ENCODE measurements at regions not wholly inside any gene's neighbourhood (a gene's known extent, or its start where the extent isn't known, plus 50 kb on each side); places are given as distances from the start of the nearest gene placed in this dataset.

DNA sequence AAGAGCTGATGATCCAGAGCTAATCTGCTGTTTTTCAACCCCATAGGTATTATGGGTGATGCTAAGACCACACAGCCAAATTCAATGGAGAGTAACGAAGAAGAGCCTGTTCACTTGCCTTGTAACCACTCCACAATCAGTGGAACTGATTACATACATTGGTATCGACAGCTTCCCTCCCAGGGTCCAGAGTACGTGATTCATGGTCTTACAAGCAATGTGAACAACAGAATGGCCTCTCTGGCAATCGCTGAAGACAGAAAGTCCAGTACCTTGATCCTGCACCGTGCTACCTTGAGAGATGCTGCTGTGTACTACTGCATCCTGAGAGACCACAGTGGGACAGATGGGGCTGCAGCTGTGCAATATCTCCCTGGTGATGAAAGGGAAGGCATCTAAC, 386.0 kb downstream of the DAD1 start:
- no peak for TF ChIP-seq CREB1 (IDR thresholded peaks at IDR 0.05)
- no peak for TF ChIP-seq RBBP5 (IDR thresholded peaks at IDR 0.05; ENCODE audit: borderline replicate concordance, low read depth, low read length)
- no peak for TF ChIP-seq POLR2A (IDR thresholded peaks at IDR 0.05; ENCODE audit: control extremely low read depth in 1 of 2, low read depth in 2 of 2, low read length in 2 of 2)
- no peak for TF ChIP-seq POLR2AphosphoS5 (IDR thresholded peaks at IDR 0.05; ENCODE audit: low read depth, low read length)
- no peak for TF ChIP-seq CHD2 (IDR thresholded peaks at IDR 0.05; ENCODE audit: low read length)
- no peak for TF ChIP-seq TEAD4 (IDR thresholded peaks at IDR 0.05; ENCODE audit: low read depth, low read length)
- TF ChIP-seq, protein P1, sequence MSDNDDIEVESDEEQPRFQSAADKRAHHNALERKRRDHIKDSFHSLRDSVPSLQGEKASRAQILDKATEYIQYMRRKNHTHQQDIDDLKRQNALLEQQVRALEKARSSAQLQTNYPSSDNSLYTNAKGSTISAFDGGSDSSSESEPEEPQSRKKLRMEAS (IDR thresholded peaks at IDR 0.05) = no peak
- no peak for TF ChIP-seq NANOG (IDR thresholded peaks at IDR 0.05; ENCODE audit: insufficient read depth, low read depth, low read length, poor library complexity, severe bottlenecking)
- TF ChIP-seq, protein P2, sequence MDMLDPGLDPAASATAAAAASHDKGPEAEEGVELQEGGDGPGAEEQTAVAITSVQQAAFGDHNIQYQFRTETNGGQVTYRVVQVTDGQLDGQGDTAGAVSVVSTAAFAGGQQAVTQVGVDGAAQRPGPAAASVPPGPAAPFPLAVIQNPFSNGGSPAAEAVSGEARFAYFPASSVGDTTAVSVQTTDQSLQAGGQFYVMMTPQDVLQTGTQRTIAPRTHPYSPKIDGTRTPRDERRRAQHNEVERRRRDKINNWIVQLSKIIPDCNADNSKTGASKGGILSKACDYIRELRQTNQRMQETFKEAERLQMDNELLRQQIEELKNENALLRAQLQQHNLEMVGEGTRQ (IDR thresholded peaks at IDR 0.05; ENCODE audit: low read length) = no peak
- TF ChIP-seq, protein P3, sequence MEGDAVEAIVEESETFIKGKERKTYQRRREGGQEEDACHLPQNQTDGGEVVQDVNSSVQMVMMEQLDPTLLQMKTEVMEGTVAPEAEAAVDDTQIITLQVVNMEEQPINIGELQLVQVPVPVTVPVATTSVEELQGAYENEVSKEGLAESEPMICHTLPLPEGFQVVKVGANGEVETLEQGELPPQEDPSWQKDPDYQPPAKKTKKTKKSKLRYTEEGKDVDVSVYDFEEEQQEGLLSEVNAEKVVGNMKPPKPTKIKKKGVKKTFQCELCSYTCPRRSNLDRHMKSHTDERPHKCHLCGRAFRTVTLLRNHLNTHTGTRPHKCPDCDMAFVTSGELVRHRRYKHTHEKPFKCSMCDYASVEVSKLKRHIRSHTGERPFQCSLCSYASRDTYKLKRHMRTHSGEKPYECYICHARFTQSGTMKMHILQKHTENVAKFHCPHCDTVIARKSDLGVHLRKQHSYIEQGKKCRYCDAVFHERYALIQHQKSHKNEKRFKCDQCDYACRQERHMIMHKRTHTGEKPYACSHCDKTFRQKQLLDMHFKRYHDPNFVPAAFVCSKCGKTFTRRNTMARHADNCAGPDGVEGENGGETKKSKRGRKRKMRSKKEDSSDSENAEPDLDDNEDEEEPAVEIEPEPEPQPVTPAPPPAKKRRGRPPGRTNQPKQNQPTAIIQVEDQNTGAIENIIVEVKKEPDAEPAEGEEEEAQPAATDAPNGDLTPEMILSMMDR (IDR thresholded peaks at IDR 0.05; ENCODE audit: control extremely low read depth in 1 of 3, insufficient read depth in 1 of 3, low read depth in 1 of 3, low read length in 3 of 3) = no peak
- TF ChIP-seq CEBPB (IDR thresholded peaks at IDR 0.05; ENCODE audit: low read depth, low read length) = no peak
- TF ChIP-seq SAP30 (IDR thresholded peaks at IDR 0.05; ENCODE audit: insufficient read depth, insufficient replicate concordance, low read length) = no peak
